ENCODE measurements at regions not wholly inside any gene's neighbourhood (a gene's known extent, or its start where the extent isn't known, plus 50 kb on each side); places are given as distances from the start of the nearest gene placed in this dataset.

DNA sequence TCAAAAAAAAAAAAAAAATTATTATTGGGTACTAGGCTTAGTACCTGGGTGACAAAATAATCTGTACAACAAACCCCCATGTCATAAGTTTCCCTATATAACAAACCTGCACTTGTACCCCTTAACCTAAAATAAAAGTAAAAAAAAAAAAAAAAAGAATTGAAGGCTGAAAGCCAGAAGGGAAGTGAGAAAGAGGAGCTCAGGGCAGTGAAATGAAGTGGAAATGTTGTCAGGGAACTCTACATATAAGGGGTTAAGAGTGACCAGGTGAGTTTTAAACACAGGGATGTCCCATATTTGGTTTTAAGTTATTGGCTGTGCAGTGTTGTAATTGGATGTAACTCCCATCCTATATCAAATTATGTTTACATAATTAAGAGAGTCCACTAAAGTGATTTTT is 85.7 kb upstream of the ABCD3 start:
- Histone ChIP-seq H3K27ac (no peak overlapping the region), H3K9me3 (no peaks in the 10 kb centered on the region), H3K36me3 (no peaks in the 10 kb centered on the region), H3K27me3 (no peaks in the 10 kb centered on the region), H3K4me3 (no peak overlapping the region), H3K4me1 (peaks cover 0 to 38% (median 15%) of the 10 kb centered on the region in 4 donors)
- TF ChIP-seq, protein P1, sequence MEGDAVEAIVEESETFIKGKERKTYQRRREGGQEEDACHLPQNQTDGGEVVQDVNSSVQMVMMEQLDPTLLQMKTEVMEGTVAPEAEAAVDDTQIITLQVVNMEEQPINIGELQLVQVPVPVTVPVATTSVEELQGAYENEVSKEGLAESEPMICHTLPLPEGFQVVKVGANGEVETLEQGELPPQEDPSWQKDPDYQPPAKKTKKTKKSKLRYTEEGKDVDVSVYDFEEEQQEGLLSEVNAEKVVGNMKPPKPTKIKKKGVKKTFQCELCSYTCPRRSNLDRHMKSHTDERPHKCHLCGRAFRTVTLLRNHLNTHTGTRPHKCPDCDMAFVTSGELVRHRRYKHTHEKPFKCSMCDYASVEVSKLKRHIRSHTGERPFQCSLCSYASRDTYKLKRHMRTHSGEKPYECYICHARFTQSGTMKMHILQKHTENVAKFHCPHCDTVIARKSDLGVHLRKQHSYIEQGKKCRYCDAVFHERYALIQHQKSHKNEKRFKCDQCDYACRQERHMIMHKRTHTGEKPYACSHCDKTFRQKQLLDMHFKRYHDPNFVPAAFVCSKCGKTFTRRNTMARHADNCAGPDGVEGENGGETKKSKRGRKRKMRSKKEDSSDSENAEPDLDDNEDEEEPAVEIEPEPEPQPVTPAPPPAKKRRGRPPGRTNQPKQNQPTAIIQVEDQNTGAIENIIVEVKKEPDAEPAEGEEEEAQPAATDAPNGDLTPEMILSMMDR (IDR thresholded peaks at IDR 0.05), result no peak
- DNase-seq, result no peak
- intact Hi-C loops (cut with DNase I; ENCODE audit: low total_unique reads), result loop anchor here (2.0 to 5.0 kb wide), 2 partner anchors 95 to 286 kb away; partner anchors contain the start of gene ARHGAP29

DNA sequence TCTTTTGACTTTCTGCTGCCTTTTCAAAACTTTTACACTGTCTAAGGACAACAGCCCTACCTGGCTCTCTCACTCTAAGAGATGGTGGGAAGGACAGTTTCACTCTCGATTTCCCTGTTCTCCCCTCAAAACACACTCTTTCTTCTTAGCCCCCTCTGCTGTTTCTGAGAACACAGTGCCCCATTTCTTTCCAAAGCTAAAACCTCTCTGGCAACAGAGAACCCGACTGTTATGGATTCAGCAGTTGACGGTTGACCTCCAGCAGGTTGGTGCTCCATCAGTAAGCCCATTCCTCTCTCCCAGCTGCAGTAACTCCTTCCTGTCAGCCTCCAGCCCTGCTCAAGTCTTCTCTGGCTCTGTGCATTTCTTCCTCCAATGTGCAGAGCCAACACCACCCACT is 88.2 kb upstream of the ABCD3 start:
- Histone ChIP-seq H3K36me3 (no peaks in the 10 kb centered on the region), H3K4me1 (peaks cover 0 to 56% (median 37%) of the 10 kb centered on the region in 4 donors), H3K4me3 (no peak overlapping the region), H3K27ac (peak overlapping the region in 1 of 2 donors; percentile 28), H3K27me3 (no peaks in the 10 kb centered on the region), H3K9me3 (no peaks in the 10 kb centered on the region)
- TF ChIP-seq, protein P1 (IDR thresholded peaks at IDR 0.05), result peak; percentile 51 to 60
- DNase-seq, result no peak
- intact Hi-C loops (cut with DNase I; ENCODE audit: low total_unique reads), result loop anchor here (5.0 kb wide), 1 partner anchor 93 kb away; the partner anchor contains the start of gene ARHGAP29

DNA sequence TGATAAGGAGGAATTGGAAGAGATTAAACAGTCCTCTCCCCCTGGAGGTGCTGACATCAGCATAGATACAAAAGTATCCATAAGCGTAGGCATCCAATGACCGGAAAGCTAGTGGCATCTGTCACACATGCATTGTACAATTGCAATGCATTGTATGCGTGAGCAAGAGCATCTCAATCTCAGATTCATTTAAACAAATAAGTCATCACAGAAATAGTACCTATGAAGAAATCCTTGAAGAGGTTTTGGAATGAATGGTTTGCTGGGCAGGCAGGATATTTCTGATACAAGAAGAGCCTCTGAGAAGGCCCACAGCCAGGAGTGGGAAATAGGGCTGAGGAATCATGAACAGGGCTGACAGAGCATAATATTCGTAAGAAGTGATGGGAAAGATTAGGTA is 88.9 kb upstream of the ABCD3 start:
- Histone ChIP-seq H3K36me3 (no peaks in the 10 kb centered on the region), H3K4me3 (no peak overlapping the region), H3K27me3 (no peaks in the 10 kb centered on the region), H3K27ac (peak overlapping the region in 1 of 2 donors; percentile 28), H3K4me1 (peaks cover 0 to 56% (median 39%) of the 10 kb centered on the region in 4 donors), H3K9me3 (no peaks in the 10 kb centered on the region)
- intact Hi-C loops (cut with DNase I; ENCODE audit: low total_unique reads), result no loop called here
- TF ChIP-seq, protein P1 (IDR thresholded peaks at IDR 0.05), result no peak
- no peak for DNase-seq

DNA sequence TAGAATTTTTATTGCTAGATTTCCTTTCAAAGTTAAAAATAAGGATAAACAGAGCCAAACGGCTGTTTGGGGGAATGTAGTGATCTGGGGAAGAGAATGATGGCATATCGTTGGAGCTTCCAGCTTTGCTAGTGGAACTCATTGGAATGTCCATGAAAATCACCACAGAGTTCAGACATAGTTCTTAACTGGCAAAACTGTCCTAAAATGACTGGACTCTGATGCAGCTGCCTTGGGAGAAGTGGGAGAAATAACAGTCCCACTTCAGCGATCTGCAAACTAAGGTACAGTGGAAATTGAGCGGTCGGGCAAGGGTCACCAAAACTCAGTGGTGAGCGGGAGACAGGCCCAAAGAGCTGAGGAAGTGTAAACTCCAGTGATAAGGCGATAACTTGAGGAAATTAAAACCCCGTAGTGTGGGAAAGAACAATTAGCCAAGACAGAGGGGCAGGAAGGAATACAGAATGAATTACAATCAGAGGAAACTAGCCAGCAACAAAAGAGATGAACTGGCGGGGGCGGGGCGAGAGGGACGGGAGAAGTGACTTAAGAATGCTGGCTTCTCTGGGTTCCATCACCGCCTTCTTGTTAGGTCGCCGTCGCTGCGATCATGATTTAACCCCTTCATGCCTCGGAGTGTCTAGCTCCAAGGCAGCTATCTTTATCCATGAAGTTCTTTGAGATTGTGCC is 89.8 kb upstream of the ARHGAP29 start:
- peaks cover 0 to 71% (median 41%) of the 10 kb centered on the region in 4 donors for H3K4me1 ChIP-seq
- DNase-seq, result peak in 1 of 2 donors; percentile 60
- H3K27ac ChIP-seq, result peak overlapping the region; percentile 60 to 75
- no peaks in the 10 kb centered on the region for H3K36me3 ChIP-seq
- peak overlapping the region; percentile 6 to 12 for H3K4me3 ChIP-seq
- no peaks in the 10 kb centered on the region for H3K9me3 ChIP-seq
- intact Hi-C loops (cut with DNase I; ENCODE audit: low total_unique reads), result no loop called here
- TF ChIP-seq, protein P1 (IDR thresholded peaks at IDR 0.05), result no peak
- H3K27me3 ChIP-seq, result no peaks in the 10 kb centered on the region

DNA sequence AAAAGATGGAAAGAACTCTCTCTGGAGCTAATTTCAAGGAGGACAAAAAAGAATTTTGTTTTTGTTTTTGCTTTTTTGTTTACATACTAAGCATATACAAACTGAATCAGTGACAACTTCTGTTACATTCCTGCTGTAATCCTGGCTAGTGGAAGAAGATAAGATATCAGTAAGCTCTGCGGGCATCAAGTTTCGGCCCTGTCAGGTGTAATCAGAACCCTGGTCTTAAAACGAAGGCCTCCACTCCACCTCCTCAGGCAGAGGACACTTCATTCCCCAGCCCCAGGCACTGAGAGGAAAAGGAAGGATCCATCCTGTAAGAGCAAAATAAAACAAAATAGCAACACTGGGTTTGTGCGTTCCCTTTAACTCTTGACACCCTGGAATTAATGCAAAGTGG is 88.9 kb upstream of the ARHGAP29 start:
- DNase-seq, result no peak
- peak overlapping the region; percentile 60 to 75 for H3K27ac ChIP-seq

More for the DNA sequence above, 88.9 kb upstream of the ARHGAP29 start:
- Histone ChIP-seq H3K4me1 (peaks cover 0 to 78% (median 41%) of the 10 kb centered on the region in 4 donors), H3K4me3 (no peak overlapping the region), H3K36me3 (no peaks in the 10 kb centered on the region), H3K9me3 (no peaks in the 10 kb centered on the region), H3K27me3 (no peaks in the 10 kb centered on the region)
- TF ChIP-seq, protein P1 (IDR thresholded peaks at IDR 0.05), result no peak
- intact Hi-C loops (cut with DNase I; ENCODE audit: low total_unique reads), result no loop called here
